ENCODE measurements at regions not wholly inside any gene's neighbourhood (a gene's known extent, or its start where the extent isn't known, plus 50 kb on each side); places are given as distances from the start of the nearest gene placed in this dataset.

DNA sequence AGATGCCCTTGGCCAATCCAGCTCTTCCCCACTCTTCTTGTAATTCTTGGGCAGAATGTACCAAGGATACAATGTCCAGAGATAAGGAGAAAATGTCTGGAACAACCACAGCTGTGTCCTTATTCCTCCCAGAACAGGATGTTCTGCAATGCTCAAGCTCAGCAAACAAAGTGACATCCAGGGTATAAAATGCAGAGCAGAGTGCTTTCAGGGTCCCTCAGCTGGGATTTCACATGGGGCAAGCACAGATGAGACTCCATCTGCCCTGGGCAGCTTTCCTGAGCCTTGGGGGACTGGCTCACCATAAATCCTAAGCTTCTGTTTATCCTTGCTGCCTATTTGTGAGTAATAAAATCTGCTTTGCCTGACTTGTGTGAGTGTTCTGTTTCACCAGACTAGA is 127.4 kb downstream of the VAPA start:
- TF ChIP-seq, protein P1, sequence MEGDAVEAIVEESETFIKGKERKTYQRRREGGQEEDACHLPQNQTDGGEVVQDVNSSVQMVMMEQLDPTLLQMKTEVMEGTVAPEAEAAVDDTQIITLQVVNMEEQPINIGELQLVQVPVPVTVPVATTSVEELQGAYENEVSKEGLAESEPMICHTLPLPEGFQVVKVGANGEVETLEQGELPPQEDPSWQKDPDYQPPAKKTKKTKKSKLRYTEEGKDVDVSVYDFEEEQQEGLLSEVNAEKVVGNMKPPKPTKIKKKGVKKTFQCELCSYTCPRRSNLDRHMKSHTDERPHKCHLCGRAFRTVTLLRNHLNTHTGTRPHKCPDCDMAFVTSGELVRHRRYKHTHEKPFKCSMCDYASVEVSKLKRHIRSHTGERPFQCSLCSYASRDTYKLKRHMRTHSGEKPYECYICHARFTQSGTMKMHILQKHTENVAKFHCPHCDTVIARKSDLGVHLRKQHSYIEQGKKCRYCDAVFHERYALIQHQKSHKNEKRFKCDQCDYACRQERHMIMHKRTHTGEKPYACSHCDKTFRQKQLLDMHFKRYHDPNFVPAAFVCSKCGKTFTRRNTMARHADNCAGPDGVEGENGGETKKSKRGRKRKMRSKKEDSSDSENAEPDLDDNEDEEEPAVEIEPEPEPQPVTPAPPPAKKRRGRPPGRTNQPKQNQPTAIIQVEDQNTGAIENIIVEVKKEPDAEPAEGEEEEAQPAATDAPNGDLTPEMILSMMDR (IDR thresholded peaks at IDR 0.05): no peak
- Histone ChIP-seq H3K27me3 (no peaks in the 10 kb centered on the region), H3K9ac (ENCODE audit: low read depth in 2 of 2, low read length in 2 of 2) (no peak overlapping the region), H3K4me3 (no peak overlapping the region), H3K27ac (peak overlapping the region; percentile 44), H3K36me3 (no peaks in the 10 kb centered on the region), H3K9me3 (no peaks in the 10 kb centered on the region), H3K4me1 (no peaks in the 10 kb centered on the region)
- peak; percentile 34 for DNase-seq
- intact Hi-C loops (cut with DNase I): no loop called here

DNA sequence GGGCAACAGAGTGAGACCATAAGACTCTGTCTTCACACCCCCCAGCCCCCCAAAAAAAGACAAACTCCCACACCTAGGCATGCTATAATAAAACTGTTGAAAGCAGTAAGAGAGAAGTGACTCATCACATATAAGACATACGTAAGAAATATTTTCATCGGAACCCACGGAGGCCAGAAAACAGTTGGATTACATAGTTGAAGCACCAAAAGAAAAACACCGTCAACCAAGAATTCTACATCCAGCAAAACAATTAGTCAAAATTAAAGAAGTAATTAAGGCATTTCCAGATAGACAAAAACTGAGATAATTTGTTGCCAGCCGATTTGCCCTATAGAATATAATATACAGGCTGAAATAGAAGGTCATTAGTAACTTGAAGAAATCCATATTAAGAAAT is 128.7 kb downstream of the VAPA start:
- H3K9me3 ChIP-seq: no peaks in the 10 kb centered on the region
- no peak overlapping the region for H3K27ac ChIP-seq
- no peaks in the 10 kb centered on the region for H3K36me3 ChIP-seq
- intact Hi-C loops (cut with DNase I): no loop called here
- no peaks in the 10 kb centered on the region for H3K27me3 ChIP-seq
- no peak overlapping the region for H3K9ac ChIP-seq (ENCODE audit: low read depth in 2 of 2, low read length in 2 of 2)
- TF ChIP-seq, protein P1 (IDR thresholded peaks at IDR 0.05): no peak
- DNase-seq: no peak
- no peak overlapping the region for H3K4me3 ChIP-seq
- H3K4me1 ChIP-seq: no peaks in the 10 kb centered on the region

DNA sequence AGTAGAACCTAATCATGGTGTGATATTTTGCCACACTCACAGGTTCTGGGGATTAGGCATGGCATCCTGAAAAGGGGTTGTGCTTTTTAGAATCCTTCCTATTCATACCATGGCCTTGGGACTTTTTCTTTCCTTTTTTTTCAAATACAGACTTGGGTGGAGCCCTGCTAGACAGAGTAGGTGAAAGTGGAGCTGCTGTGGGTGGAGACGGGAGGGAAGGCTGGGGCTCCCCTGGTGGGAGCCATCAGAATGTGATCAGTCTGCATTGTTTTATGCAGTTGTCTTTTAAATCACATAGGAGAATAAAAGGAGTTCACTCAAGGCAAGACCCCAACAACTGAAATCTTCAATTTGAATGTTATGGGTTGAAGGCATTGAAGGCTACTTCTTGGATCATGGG is 130.2 kb downstream of the VAPA start:
- DNase-seq: no peak
- Histone ChIP-seq H3K27me3 (no peaks in the 10 kb centered on the region), H3K4me3 (no peak overlapping the region), H3K9ac (ENCODE audit: low read depth in 2 of 2, low read length in 2 of 2) (no peak overlapping the region), H3K4me1 (no peaks in the 10 kb centered on the region), H3K36me3 (no peaks in the 10 kb centered on the region), H3K27ac (no peak overlapping the region), H3K9me3 (no peaks in the 10 kb centered on the region)
- TF ChIP-seq, protein P1 (IDR thresholded peaks at IDR 0.05): no peak
- intact Hi-C loops (cut with DNase I): no loop called here

DNA sequence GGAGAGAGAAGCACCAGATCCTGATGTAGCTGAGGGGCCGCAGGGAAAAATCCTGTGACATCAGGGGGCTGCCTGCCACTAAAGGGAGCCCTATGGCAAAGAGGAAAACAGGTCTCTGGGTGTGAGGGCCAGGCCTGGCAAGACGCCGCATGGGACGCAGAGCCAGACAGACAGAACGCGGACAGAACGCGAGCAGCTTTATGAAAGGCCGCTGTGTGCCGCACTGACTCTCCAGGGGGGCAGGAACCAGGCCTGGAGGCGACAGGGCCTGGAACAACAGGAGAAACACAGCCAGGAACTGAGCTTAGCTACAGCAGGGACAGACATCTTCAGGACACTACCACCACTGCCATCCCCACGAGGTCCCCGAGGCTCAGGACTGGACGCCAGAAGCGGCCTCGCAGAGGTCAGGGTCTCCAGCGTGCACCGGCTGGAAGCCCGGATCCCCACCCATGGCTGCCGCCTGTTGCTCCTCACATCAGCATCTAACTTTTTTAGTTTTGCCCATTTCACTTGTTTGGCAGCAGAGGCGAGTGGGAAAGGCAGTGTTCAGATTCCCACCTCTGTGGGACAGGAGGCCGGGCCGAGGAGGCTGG is 131.6 kb downstream of the VAPA start:
- Histone ChIP-seq H3K27me3 (no peaks in the 10 kb centered on the region), H3K27ac (peak overlapping the region; percentile 3), H3K9ac (ENCODE audit: low read depth in 2 of 2, low read length in 2 of 2) (peak overlapping the region; percentile 1 to 17), H3K9me3 (no peaks in the 10 kb centered on the region), H3K36me3 (no peaks in the 10 kb centered on the region), H3K4me3 (no peak overlapping the region), H3K4me1 (no peaks in the 10 kb centered on the region)
- TF ChIP-seq, protein P1 (IDR thresholded peaks at IDR 0.05): no peak
- intact Hi-C loops (cut with DNase I): no loop called here
- DNase-seq: no peak

DNA sequence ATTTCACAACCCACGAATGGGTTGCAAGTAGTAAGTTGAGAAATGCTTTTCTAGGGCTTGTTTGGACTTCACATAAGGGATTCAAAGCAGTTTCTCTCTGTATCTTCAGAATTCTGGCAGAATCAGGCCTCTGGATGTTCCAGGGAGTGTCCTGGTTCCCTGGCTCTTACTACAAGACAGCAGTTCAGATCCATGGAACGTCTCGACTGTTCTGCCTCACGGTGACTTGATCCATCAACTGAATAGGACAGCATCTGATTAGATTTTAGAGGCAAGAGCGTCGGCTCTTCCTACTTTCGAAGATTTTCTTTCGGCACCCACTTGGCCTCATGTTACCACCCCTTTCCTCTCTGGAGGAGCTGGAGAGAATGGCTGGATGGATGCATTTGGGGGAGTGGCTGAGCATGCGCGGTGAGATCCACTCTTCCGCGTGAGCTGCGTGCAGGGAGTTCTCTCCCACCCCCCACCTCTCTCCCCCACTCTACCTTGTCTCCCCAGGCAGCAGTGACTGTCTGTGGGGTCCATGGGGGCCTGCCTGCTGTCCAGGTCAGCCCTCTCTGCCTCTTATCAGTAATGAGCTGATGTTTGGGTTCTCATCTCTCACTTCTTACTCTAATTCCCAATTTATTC is 132.5 kb downstream of the VAPA start:
- DNase-seq: no peak
- Histone ChIP-seq H3K36me3 (no peaks in the 10 kb centered on the region), H3K27me3 (no peaks in the 10 kb centered on the region), H3K9ac (ENCODE audit: low read depth in 2 of 2, low read length in 2 of 2) (peak overlapping the region in 1 of 2 donors; percentile 1), H3K9me3 (no peaks in the 10 kb centered on the region), H3K4me3 (no peak overlapping the region), H3K4me1 (no peaks in the 10 kb centered on the region), H3K27ac (no peak overlapping the region)
- TF ChIP-seq, protein P1 (IDR thresholded peaks at IDR 0.05): no peak
- intact Hi-C loops (cut with DNase I): no loop called here

All from colonic mucosa (tissue), 4 donors.